Mucosa of descending colon (tissue), 3 donors: ENCODE measurements at regions not wholly inside any gene's neighbourhood (a gene's known extent, or its start where the extent isn't known, plus 50 kb on each side); places are given as distances from the start of the nearest gene placed in this dataset.

Experiments used
- ATAC-seq: fragments of 200-7000 bp; cut with Tn5 transposase; one replicate; pipeline ENCODE4 v1.9.1; 2020; ENCODE audit warnings: mild to moderate bottlenecking, moderate library complexity
- DNase-seq, 3 donors: peaks; one replicate each; pipeline ENCODE4 v3.0.0-alpha.2; 2020
- H3K36me3 ChIP-seq: fragments of 200-600 bp; one replicate; pipeline ENCODE4 v1.8.0; 2021; ENCODE audit warnings: low read depth, mild to moderate bottlenecking
- H3K4me1 ChIP-seq: fragments of 200-600 bp; one replicate; pipeline ENCODE4 v1.8.0; 2021; ENCODE audit warnings: low read depth, mild to moderate bottlenecking
- H3K4me3 ChIP-seq: fragments of 200-600 bp; one replicate; pipeline ENCODE4 v1.8.0; 2021; ENCODE audit warnings: mild to moderate bottlenecking
- H3K9me3 ChIP-seq: fragments of 200-600 bp; one replicate; pipeline ENCODE4 v1.8.0; 2021; ENCODE audit warnings: mild to moderate bottlenecking
- CTCF ChIP-seq: fragments of 200-600 bp; IDR thresholded peaks from one replicate; pipeline ENCODE4 v1.8.0; 2022; ENCODE audit warnings: antibody characterized with exemption, mild to moderate bottlenecking
- intact Hi-C, 2 donors: fragments of 100-400 bp; cut with DNase I in 1 of 2; cut with micrococcal nuclease in 1 of 2; formaldehyde crosslinking; loops; one replicate each; pipeline versions ENCODE4 v1.11.0 to v1.11.1; 2022; cut with DNase I, micrococcal nuclease
- donor health status: DM: no; HTN: no; CAD: no; lungs with moderate emphysema.
- donor health status: DM: no; HTN: no; CAD: no.
- donor health status: DM: no; HTN: yes; CAD: no.

GRCh38 chr2:19667536-19667949, 234.2 kb downstream of the TTC32 start:
- no peak overlapping the region for H3K4me3 ChIP-seq
- H3K36me3 ChIP-seq: no peaks in the 10 kb centered on the region
- no peaks in the 10 kb centered on the region for H3K4me1 ChIP-seq
- no peak for TF ChIP-seq CTCF
- DNase-seq: no peak
- intact Hi-C loops: no loop called here
- H3K9me3 ChIP-seq: no peaks in the 10 kb centered on the region
- no peak for ATAC-seq

- H3K4me3 ChIP-seq: no peak overlapping the region
- H3K4me1 ChIP-seq: no peaks in the 10 kb centered on the region
- no peak for DNase-seq
- H3K9me3 ChIP-seq: no peaks in the 10 kb centered on the region
- no peak for ATAC-seq
- H3K36me3 ChIP-seq: no peaks in the 10 kb centered on the region
- no peak for TF ChIP-seq CTCF
- intact Hi-C loops: no loop called here
Observed at GRCh38 chr2:19667085-19667484, 234.7 kb downstream of the TTC32 start.

GRCh38 chr2:19664646-19665045, 237.1 kb downstream of the TTC32 start:
- Histone ChIP-seq H3K36me3 (no peaks in the 10 kb centered on the region), H3K9me3 (no peaks in the 10 kb centered on the region), H3K4me1 (no peaks in the 10 kb centered on the region), H3K4me3 (no peak overlapping the region)
- DNase-seq (no peak), ATAC-seq (no peak)
- intact Hi-C loops: no loop called here
- TF ChIP-seq CTCF: no peak

- intact Hi-C loops: no loop called here
- H3K4me3 ChIP-seq: no peak overlapping the region
- ATAC-seq: no peak
Observed at GRCh38 chr2:19659024-19659792, 242.6 kb downstream of the TTC32 start.

GRCh38 chr2:19656011-19656410, 245.8 kb downstream of the TTC32 start:
- no peaks in the 10 kb centered on the region for H3K36me3 ChIP-seq
- intact Hi-C loops: no loop called here
- TF ChIP-seq CTCF: no peak
- ATAC-seq: no peak
- no peak for DNase-seq
- H3K4me3 ChIP-seq: no peak overlapping the region
- no peaks in the 10 kb centered on the region for H3K9me3 ChIP-seq
- no peaks in the 10 kb centered on the region for H3K4me1 ChIP-seq

More at GRCh38 chr2:19659024-19659792, 242.6 kb downstream of the TTC32 start:
- H3K4me1 ChIP-seq: no peaks in the 10 kb centered on the region
- TF ChIP-seq CTCF: no peak
- no peaks in the 10 kb centered on the region for H3K9me3 ChIP-seq
- no peak for DNase-seq
- no peaks in the 10 kb centered on the region for H3K36me3 ChIP-seq
